ENCODE measurements at regions not wholly inside any gene's neighbourhood (a gene's known extent, or its start where the extent isn't known, plus 50 kb on each side); places are given as distances from the start of the nearest gene placed in this dataset.
"Not testable (repeated sequence)": the region's sequence is repeated elsewhere in the genome, so short reads cannot be mapped to it uniquely, and the experiment has no call there.

GRCh38 chr3:8069471-8069870 is 432.2 kb upstream of the LMCD1 start:
- in situ Hi-C loops (cut with HindIII; ENCODE audit: low pct_unique_long_range_greater_than_20kb, low sequenced_read_pairs), result no loop called here
- no peak for TF ChIP-seq SIN3A (IDR thresholded peaks at IDR 0.05; ENCODE audit: borderline replicate concordance, insufficient read depth, low read depth, low read length)
- TF ChIP-seq CTCF (IDR thresholded peaks at IDR 0.05), result no peak
- no peak for TF ChIP-seq REST (IDR thresholded peaks at IDR 0.05; ENCODE audit: insufficient read depth in 1 of 2, low read depth in 2 of 2, low read length in 1 of 2)
- no peak for TF ChIP-seq TCF7L2 (IDR thresholded peaks at IDR 0.05; ENCODE audit: low read depth, low read length)
- no peak for TF ChIP-seq POLR2AphosphoS5 (IDR thresholded peaks at IDR 0.05; ENCODE audit: low read depth, low read length)
- no TSS peak for BruUV-seq (replicated peaks)
- no peak overlapping the region for H3K4me3 ChIP-seq (ENCODE audit: low read depth in 2 of 2, low read length in 2 of 2)
- no peaks in the 10 kb centered on the region for H3K4me1 ChIP-seq (ENCODE audit: control insufficient read depth, insufficient read depth, low read length)
- intact Hi-C loops (cut with micrococcal nuclease; ENCODE audit: unreplicated experiment), result no loop called here
- no peak overlapping the region for H3K27ac ChIP-seq (ENCODE audit: low read length)
- no peaks in the 10 kb centered on the region for H3K36me3 ChIP-seq (ENCODE audit: control insufficient read depth, insufficient read depth, low read length)
- ATAC-seq, result no peak
- ChIA-PET POLR2A (no interaction called here), CTCF (no interaction called here)
- DNase-seq (ENCODE audit: low read depth, low spot score), result no peak
- no peaks in the 10 kb centered on the region for H3K9me3 ChIP-seq (ENCODE audit: control insufficient read depth, insufficient read depth, low read depth, low read length)
- no peaks in the 10 kb centered on the region for H3K27me3 ChIP-seq (ENCODE audit: control insufficient read depth, insufficient read depth, low read length)

GRCh38 chr3:8070011-8070410 is 431.6 kb upstream of the LMCD1 start:
- BruUV-seq (replicated peaks), result no TSS peak
- ChIA-PET CTCF (no interaction called here), POLR2A (no interaction called here)
- in situ Hi-C loops (cut with HindIII; ENCODE audit: low pct_unique_long_range_greater_than_20kb, low sequenced_read_pairs) (no loop called here), intact Hi-C loops (cut with micrococcal nuclease; ENCODE audit: unreplicated experiment) (no loop called here)
- TF ChIP-seq TCF7L2 (IDR thresholded peaks at IDR 0.05; ENCODE audit: low read depth, low read length), result no peak
- no peak for TF ChIP-seq POLR2AphosphoS5 (IDR thresholded peaks at IDR 0.05; ENCODE audit: low read depth, low read length)
- H3K27ac ChIP-seq (ENCODE audit: low read length), result no peak overlapping the region
- H3K36me3 ChIP-seq (ENCODE audit: control insufficient read depth, insufficient read depth, low read length), result no peaks in the 10 kb centered on the region
- no peak overlapping the region for H3K4me3 ChIP-seq (ENCODE audit: low read depth in 2 of 2, low read length in 2 of 2)
- no peaks in the 10 kb centered on the region for H3K27me3 ChIP-seq (ENCODE audit: control insufficient read depth, insufficient read depth, low read length)
- H3K4me1 ChIP-seq (ENCODE audit: control insufficient read depth, insufficient read depth, low read length), result no peaks in the 10 kb centered on the region
- ATAC-seq, result no peak
- H3K9me3 ChIP-seq (ENCODE audit: control insufficient read depth, insufficient read depth, low read depth, low read length), result no peaks in the 10 kb centered on the region
- no peak for DNase-seq (ENCODE audit: low read depth, low spot score)

- ATAC-seq; H3K36me3 ChIP-seq (ENCODE audit: control insufficient read depth, insufficient read depth, low read length); H3K27ac ChIP-seq (ENCODE audit: low read length); in situ Hi-C loops (cut with HindIII; ENCODE audit: low pct_unique_long_range_greater_than_20kb, low sequenced_read_pairs); DNase-seq (ENCODE audit: low read depth, low spot score); BruUV-seq (replicated peaks); H3K4me3 ChIP-seq (ENCODE audit: low read depth in 2 of 2, low read length in 2 of 2); intact Hi-C loops (cut with micrococcal nuclease; ENCODE audit: unreplicated experiment); H3K27me3 ChIP-seq (ENCODE audit: control insufficient read depth, insufficient read depth, low read length); POLR2A ChIA-PET; H3K4me1 ChIP-seq (ENCODE audit: control insufficient read depth, insufficient read depth, low read length); CTCF ChIA-PET; H3K9me3 ChIP-seq (ENCODE audit: control insufficient read depth, insufficient read depth, low read depth, low read length): not testable (repeated sequence)
These were observed 426.9 kb upstream of the LMCD1 start for GRCh38 chr3:8074740-8075139.
